ENCODE measurements at regions not wholly inside any gene's neighbourhood (a gene's known extent, or its start where the extent isn't known, plus 50 kb on each side); places are given as distances from the start of the nearest gene placed in this dataset.
A peak's percentile ranks its signal among the peaks of the same experiment; 100 is the strongest.
"Not testable (repeated sequence)": the region's sequence is repeated elsewhere in the genome, so short reads cannot be mapped to it uniquely, and the experiment has no call there.

DNA sequence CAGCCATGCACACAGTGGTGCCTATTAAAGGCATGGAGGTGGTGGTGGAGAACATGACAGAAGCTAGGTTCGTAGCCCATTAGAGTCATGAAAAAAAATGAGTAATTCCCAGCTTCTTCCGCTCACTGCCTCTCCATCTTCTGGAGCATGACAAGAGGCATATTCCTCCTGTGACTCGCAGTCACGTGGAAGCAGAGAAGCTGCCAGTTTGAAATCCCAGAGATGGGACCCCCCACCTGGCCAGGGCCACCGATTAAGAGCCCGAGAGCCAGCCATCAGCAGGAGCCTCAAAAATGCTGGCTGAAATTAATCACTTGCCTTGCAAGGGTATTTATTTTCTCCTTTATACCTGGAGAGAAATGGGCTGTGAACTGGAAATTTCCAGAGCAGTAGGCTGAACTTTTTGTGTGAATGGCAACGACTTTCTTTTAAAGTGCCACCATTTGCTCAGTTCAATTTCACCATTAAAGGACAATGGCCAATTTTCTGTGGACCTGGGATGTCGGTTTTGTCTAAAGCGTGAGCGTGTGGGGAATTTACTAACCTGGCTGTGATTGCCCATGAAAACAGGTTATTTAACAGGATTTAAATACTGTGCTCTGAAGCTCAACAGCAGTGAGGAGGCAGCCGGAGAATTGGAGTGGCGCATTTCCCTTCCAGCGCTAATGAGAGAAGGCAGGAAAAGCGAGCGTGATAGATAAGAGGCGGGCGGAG lies 189.7 kb upstream of the SDK2 start:
- DNase-seq (ENCODE audit: low read depth in 2 of 3, low spot score in 2 of 3): no peak

DNA sequence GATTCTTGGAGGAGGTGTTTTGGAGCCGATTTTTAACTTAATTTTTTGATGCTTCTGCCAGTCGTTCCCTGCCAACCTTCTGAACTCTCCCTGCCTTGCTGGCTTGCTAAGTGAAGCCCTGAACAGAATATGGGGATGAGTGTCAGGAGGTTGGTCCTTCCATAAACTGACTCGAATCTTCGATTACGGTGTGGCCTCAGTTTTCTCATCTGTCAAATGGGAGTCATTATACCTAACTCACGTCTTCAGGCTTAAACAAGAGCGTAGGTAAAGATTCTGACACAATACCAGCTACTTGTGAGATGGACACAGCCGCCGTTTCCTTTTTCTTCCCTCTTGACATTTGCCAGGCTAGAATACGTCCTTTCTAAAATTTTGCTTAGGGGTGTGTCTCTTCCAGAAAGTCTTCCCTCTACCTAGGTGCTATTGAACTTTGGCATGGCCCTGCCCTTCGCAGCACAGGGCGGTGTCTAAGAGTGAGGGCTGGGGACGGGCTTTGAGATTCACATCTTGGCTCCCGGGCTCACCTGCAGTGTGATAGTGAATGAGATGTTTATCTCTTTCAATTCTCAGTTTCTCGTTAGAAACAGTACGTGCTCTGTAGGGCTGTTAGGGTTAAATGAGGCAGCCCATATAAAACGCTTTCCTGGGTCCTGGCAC lies 190.6 kb upstream of the SDK2 start:
- DNase-seq (ENCODE audit: low read depth in 2 of 3, low spot score in 2 of 3): no peak

DNA sequence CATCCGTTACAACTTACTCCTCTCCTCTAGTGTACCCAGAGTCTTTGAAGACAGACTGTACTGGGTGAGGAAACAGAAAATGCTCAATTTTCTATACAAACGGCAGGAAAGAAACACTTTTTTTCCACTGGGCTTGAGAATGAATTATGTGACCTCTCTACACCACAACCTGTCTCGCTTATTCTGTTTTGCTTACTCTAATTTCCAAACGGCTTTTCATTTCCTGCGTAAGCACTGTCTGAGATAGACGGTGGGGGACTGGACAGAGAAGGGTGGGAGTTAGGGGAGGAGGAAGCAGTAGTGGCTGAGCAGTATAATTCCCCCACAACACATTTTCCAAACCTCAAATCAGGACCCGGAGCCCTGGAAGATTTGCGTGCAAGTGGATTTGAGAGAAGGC lies 191.4 kb upstream of the SDK2 start:
- DNase-seq (ENCODE audit: low read depth in 2 of 3, low spot score in 2 of 3): peak in 2 of 3 donors; percentile 15 to 75

DNA sequence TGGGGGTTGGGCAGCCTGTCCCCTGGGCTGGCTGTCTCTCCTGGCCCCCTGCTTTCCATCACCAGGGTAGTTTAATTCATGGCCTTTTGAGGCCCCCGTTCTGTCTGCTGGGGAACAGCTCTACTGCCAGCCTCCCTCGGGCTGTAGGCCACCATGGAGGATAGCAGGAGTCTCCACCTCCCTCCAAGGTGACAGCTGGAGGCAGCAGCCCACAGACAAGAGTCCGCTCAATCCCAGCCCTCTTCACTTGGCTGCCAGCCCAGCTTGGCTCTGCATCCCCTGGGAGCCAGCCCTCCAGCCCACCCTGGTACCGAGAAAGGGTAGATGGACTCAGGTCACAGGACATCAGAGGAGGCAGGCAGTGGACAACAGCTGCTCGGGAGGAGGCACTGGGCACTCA lies 194.6 kb upstream of the SDK2 start:
- DNase-seq (ENCODE audit: low read depth in 2 of 3, low spot score in 2 of 3): no peak

- DNase-seq (ENCODE audit: low read depth in 2 of 3, low spot score in 2 of 3): no peak
Measured at GRCh38 chr17:73840829-73841228, 196.6 kb upstream of the SDK2 start.

GRCh38 chr17:73841431-73842060 lies 197.3 kb upstream of the SDK2 start:
- peak in 2 of 3 donors; percentile 24 to 48 for DNase-seq (ENCODE audit: low read depth in 2 of 3, low spot score in 2 of 3)

- no peak for DNase-seq (ENCODE audit: low read depth in 2 of 3, low spot score in 2 of 3)
Measured at GRCh38 chr17:73847952-73848351, 203.7 kb upstream of the SDK2 start.

- DNase-seq (ENCODE audit: low read depth in 2 of 3, low spot score in 2 of 3): no peak
Measured at GRCh38 chr17:73850426-73850825, 206.2 kb upstream of the SDK2 start.

DNA sequence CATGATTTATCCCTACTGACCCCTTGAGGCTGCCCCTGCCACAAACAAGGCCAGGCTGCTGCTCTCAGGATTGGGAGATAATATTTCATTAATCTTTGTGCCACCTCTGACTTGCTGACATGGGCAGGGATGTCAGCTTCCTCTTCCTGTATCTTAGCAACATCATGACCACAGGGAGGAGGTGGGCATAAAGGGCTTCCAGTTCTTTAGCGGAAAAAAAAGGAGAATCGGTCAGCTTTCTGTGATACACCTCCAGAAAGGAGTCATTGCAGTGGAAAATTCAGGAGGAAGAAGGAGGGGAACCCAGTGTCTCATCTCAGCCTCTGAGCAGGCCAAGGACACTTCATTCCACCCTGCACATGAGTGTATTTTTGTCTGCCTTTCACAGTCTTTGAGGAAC lies 206.8 kb upstream of the SDK2 start:
- peak in 2 of 3 donors; percentile 18 to 48 for DNase-seq (ENCODE audit: low read depth in 2 of 3, low spot score in 2 of 3)

DNA sequence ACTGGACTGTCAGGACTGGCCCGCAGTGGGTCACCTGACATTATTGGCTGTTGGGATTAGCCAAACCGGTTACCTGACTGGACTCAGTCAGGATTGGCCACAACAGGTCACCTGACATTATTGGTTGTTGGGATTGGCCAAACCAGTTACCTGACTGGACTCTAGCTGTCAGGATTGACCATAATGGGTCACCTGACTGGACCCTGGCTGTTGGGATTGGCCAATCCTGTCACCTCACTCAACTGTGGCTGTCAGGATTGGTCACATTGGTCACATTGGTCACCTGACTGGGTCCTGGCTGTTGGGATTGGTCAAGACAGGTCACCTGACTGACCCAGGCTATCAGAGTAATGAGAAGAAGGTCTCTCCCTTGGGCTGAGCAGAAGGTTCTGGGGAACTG lies 207.7 kb upstream of the SDK2 start:
- DNase-seq (ENCODE audit: low read depth in 2 of 3, low spot score in 2 of 3): no peak

- no peak for DNase-seq (ENCODE audit: low read depth in 2 of 3, low spot score in 2 of 3)
Measured at GRCh38 chr17:73855720-73856333, 211.6 kb upstream of the SDK2 start.

- DNase-seq (ENCODE audit: low read depth in 2 of 3, low spot score in 2 of 3): no peak
Measured at GRCh38 chr17:73856556-73856955, 212.3 kb upstream of the SDK2 start.

GRCh38 chr17:73859439-73860008 lies 215.3 kb upstream of the SDK2 start:
- not testable (repeated sequence) for DNase-seq (ENCODE audit: low read depth in 2 of 3, low spot score in 2 of 3)

GRCh38 chr17:73861543-73861942 lies 217.3 kb upstream of the SDK2 start:
- DNase-seq (ENCODE audit: low read depth in 2 of 3, low spot score in 2 of 3): no peak

GRCh38 chr17:73863761-73864535 lies 219.7 kb upstream of the SDK2 start:
- no peak for DNase-seq (ENCODE audit: low read depth in 2 of 3, low spot score in 2 of 3)

- DNase-seq (ENCODE audit: low read depth in 2 of 3, low spot score in 2 of 3): no peak
Measured at GRCh38 chr17:73865831-73866230, 221.6 kb upstream of the SDK2 start.

DNA sequence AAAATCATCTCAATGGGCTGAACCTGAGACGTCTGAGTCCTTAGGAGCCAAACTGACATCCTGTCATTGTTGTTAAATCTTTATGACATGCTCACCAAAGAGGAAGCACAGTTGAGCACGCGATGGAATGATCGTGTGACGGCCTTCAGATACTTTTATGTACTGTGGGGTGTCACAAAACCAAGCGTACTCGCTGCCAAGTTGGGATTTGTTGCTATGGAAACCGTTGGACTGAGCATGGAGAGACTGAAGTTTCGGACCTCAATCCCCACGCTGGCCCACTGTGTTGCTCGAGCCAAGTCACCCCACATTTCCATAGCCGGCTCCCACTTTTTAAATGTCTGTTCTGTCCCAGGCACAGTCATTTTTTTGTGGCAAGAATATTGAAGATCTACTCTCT lies 222.8 kb upstream of the SDK2 start:
- DNase-seq (ENCODE audit: low read depth in 2 of 3, low spot score in 2 of 3): no peak

DNA sequence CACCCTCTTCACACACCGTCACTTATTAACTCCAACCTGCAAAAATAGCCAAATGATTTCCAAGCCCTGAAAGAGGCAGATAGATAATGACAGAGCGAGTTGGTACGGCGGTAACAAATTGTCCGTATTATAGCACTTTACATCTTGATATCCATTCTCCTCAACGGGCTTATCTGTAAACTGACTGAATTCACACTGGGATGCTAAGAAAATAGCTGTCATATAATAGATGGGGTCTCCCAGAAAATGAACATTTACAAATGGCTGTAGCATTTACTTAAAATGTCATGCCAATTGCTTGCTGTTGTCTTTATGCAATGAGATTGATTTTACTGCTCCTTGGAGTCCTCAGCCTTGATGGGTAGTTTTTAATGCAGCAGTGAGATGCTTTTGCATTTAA lies 225.8 kb upstream of the SDK2 start:
- no peak for DNase-seq (ENCODE audit: low read depth in 2 of 3, low spot score in 2 of 3)

DNA sequence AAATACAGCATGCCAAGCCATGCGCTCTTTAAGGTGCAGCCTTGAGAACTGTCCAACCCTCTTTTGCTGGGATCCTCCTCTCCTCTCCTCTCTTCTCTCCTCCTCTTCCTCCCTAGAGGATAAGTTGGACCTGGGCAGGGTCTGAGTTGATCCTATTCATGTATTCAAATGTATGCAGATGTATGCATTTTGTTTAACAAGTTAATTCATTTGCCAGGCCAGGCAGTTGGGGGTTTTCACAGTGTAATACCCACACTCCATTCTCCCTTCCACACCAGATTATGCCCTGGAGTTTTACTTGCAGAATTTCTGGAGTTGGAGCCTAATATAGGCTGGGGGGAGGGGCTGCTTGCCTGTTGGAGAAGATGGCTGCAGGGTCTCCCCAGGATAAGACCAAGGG lies 226.2 kb upstream of the SDK2 start:
- DNase-seq (ENCODE audit: low read depth in 2 of 3, low spot score in 2 of 3): no peak

GRCh38 chr17:73872816-73873215 lies 228.6 kb upstream of the SDK2 start:
- no peak for DNase-seq (ENCODE audit: low read depth in 2 of 3, low spot score in 2 of 3)

All from hematopoietic multipotent progenitor cell (in vitro differentiated cells).